ENCODE measurements at regions not wholly inside any gene's neighbourhood (a gene's known extent, or its start where the extent isn't known, plus 50 kb on each side); places are given as distances from the start of the nearest gene placed in this dataset.

DNA sequence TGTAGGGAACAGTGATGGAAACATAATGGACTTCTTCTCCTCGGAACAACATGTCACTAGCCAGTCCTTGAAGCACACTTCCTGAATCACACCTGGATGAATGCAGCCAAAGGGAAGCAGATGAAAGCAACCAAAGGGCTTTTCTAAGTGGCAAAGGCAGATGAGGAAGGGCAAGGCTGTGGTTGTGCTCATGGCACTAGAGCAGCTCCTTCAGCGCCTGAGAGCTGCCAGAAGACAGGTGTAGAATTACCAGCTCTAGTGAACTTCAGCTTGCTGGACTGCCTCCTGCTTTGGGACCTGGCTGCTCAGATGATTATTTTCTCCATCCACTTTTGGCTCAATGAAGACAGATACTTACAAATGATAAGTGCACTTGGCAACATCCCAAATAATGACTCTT is 1372.1 kb upstream of the SEL1L start:
- POLR2A ChIA-PET, result no interaction called here
- WGBS (ENCODE audit: missing lambda C conversion rate), result 0% methylated on average over 2 of the region's 2 CpGs
- H3K4me2 ChIP-seq, result no peak overlapping the region
- CTCF ChIA-PET, result no interaction called here
- ATAC-seq (no peak), DNase-seq (ENCODE audit: low read depth in 1 of 2, low spot score in 1 of 2) (no peak), FAIRE-seq (no peak)
- TF ChIP-seq CHD2 (IDR thresholded peaks at IDR 0.05; ENCODE audit: low read length, partially characterized antibody) (no peak), KDM5A (IDR thresholded peaks at IDR 0.05) (no peak), HDAC2 (IDR thresholded peaks at IDR 0.05) (no peak)
- TF ChIP-seq, protein P1, sequence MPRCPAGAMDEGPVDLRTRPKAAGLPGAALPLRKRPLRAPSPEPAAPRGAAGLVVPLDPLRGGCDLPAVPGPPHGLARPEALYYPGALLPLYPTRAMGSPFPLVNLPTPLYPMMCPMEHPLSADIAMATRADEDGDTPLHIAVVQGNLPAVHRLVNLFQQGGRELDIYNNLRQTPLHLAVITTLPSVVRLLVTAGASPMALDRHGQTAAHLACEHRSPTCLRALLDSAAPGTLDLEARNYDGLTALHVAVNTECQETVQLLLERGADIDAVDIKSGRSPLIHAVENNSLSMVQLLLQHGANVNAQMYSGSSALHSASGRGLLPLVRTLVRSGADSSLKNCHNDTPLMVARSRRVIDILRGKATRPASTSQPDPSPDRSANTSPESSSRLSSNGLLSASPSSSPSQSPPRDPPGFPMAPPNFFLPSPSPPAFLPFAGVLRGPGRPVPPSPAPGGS (IDR thresholded peaks at IDR 0.05), result no peak
- 0 out of 3 replicates have a peak, but pooled peaks cover 2% of the 10 kb centered on the region for H3K9me3 ChIP-seq
- no peaks in the 10 kb centered on the region for H3K4me1 ChIP-seq
- H3K27ac ChIP-seq, result no peak overlapping the region
- H3K4me3 ChIP-seq, result no peak overlapping the region

DNA sequence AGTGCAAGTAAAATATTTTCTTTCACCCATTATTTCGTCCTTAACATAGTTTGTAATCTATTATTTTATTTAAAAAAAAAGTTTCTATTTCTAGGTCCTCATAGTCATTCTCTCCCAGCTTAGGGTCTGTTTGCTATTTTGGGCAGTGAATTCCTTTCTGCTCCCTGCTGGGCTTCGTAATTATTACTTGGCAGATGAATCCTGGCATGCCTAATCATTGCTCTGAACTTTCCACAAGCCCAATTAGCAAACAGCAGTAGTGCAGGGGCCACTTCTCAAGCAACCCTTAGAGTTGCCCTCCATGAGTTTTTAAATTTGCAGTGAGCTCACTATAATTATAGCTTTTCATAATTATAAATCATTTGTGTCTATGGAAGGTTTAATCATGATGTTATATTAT is 1378.3 kb upstream of the SEL1L start:
- Histone ChIP-seq H3K4me3 (no peak overlapping the region), H3K27ac (no peak overlapping the region)

More for the DNA sequence above, 1378.3 kb upstream of the SEL1L start:
- Histone ChIP-seq H3K4me1 (no peaks in the 10 kb centered on the region), H3K4me2 (no peak overlapping the region), H3K9me3 (no peaks in the 10 kb centered on the region; the same call in 2 of the 3 replicates)
- FAIRE-seq (no peak), ATAC-seq (no peak), DNase-seq (ENCODE audit: low read depth in 1 of 2, low spot score in 1 of 2) (no peak)
- 0% methylated on average over 2 of the region's 2 CpGs for WGBS (ENCODE audit: missing lambda C conversion rate)
- CTCF ChIA-PET, result no interaction called here
- POLR2A ChIA-PET, result no interaction called here
- TF ChIP-seq, protein P2, sequence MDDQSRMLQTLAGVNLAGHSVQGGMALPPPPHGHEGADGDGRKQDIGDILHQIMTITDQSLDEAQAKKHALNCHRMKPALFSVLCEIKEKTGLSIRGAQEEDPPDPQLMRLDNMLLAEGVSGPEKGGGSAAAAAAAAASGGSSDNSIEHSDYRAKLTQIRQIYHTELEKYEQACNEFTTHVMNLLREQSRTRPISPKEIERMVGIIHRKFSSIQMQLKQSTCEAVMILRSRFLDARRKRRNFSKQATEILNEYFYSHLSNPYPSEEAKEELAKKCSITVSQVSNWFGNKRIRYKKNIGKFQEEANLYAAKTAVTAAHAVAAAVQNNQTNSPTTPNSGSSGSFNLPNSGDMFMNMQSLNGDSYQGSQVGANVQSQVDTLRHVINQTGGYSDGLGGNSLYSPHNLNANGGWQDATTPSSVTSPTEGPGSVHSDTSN (IDR thresholded peaks at IDR 0.05), result no peak
- TF ChIP-seq RAD21 (conservative IDR thresholded peaks at IDR 0.05 in 1 of 2, IDR thresholded peaks at IDR 0.05 in 1 of 2) (no peak), CHD4 (IDR thresholded peaks at IDR 0.05; ENCODE audit: borderline replicate concordance) (no peak), FOSB (CRISPR knock-in tag; IDR thresholded peaks at IDR 0.05) (no peak), RCOR1 (IDR thresholded peaks at IDR 0.05; ENCODE audit: low read depth, low read length) (no peak), POLR2A (IDR thresholded peaks at IDR 0.05; ENCODE audit: low read length) (no peak), ZC3H11A (IDR thresholded peaks at IDR 0.05) (no peak)
- TF ChIP-seq, protein P3, sequence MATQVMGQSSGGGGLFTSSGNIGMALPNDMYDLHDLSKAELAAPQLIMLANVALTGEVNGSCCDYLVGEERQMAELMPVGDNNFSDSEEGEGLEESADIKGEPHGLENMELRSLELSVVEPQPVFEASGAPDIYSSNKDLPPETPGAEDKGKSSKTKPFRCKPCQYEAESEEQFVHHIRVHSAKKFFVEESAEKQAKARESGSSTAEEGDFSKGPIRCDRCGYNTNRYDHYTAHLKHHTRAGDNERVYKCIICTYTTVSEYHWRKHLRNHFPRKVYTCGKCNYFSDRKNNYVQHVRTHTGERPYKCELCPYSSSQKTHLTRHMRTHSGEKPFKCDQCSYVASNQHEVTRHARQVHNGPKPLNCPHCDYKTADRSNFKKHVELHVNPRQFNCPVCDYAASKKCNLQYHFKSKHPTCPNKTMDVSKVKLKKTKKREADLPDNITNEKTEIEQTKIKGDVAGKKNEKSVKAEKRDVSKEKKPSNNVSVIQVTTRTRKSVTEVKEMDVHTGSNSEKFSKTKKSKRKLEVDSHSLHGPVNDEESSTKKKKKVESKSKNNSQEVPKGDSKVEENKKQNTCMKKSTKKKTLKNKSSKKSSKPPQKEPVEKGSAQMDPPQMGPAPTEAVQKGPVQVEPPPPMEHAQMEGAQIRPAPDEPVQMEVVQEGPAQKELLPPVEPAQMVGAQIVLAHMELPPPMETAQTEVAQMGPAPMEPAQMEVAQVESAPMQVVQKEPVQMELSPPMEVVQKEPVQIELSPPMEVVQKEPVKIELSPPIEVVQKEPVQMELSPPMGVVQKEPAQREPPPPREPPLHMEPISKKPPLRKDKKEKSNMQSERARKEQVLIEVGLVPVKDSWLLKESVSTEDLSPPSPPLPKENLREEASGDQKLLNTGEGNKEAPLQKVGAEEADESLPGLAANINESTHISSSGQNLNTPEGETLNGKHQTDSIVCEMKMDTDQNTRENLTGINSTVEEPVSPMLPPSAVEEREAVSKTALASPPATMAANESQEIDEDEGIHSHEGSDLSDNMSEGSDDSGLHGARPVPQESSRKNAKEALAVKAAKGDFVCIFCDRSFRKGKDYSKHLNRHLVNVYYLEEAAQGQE (IDR thresholded peaks at IDR 0.05), result no peak
- TF ChIP-seq, protein P4, sequence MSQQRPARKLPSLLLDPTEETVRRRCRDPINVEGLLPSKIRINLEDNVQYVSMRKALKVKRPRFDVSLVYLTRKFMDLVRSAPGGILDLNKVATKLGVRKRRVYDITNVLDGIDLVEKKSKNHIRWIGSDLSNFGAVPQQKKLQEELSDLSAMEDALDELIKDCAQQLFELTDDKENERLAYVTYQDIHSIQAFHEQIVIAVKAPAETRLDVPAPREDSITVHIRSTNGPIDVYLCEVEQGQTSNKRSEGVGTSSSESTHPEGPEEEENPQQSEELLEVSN (IDR thresholded peaks at IDR 0.05; ENCODE audit: borderline replicate concordance, low read depth), result no peak
- TF ChIP-seq, protein P5, sequence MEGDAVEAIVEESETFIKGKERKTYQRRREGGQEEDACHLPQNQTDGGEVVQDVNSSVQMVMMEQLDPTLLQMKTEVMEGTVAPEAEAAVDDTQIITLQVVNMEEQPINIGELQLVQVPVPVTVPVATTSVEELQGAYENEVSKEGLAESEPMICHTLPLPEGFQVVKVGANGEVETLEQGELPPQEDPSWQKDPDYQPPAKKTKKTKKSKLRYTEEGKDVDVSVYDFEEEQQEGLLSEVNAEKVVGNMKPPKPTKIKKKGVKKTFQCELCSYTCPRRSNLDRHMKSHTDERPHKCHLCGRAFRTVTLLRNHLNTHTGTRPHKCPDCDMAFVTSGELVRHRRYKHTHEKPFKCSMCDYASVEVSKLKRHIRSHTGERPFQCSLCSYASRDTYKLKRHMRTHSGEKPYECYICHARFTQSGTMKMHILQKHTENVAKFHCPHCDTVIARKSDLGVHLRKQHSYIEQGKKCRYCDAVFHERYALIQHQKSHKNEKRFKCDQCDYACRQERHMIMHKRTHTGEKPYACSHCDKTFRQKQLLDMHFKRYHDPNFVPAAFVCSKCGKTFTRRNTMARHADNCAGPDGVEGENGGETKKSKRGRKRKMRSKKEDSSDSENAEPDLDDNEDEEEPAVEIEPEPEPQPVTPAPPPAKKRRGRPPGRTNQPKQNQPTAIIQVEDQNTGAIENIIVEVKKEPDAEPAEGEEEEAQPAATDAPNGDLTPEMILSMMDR (IDR thresholded peaks at IDR 0.05), result no peak
- TF ChIP-seq, protein P6, sequence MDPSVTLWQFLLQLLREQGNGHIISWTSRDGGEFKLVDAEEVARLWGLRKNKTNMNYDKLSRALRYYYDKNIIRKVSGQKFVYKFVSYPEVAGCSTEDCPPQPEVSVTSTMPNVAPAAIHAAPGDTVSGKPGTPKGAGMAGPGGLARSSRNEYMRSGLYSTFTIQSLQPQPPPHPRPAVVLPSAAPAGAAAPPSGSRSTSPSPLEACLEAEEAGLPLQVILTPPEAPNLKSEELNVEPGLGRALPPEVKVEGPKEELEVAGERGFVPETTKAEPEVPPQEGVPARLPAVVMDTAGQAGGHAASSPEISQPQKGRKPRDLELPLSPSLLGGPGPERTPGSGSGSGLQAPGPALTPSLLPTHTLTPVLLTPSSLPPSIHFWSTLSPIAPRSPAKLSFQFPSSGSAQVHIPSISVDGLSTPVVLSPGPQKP (IDR thresholded peaks at IDR 0.05; ENCODE audit: low read depth, low read length), result no peak
